GM12891 (cell line): ENCODE measurements at regions not wholly inside any gene's neighbourhood (a gene's known extent, or its start where the extent isn't known, plus 50 kb on each side); places are given as distances from the start of the nearest gene placed in this dataset.

Source experiments
- PAX5 ChIP-seq: IDR thresholded peaks from 2 replicates; pipeline ENCODE4 v1.6.1; 2011; ENCODE audit warnings: low read length, moderate library complexity, mild to moderate bottlenecking; ENCODE audit not compliant: insufficient read depth, severe bottlenecking
- POLR2A ChIP-seq: IDR thresholded peaks from 2 replicates; pipeline ENCODE4 v1.6.1; 2011; ENCODE audit warnings: low read depth, low read length, control low read depth
- POLR2AphosphoS5 ChIP-seq: IDR thresholded peaks from 2 replicates; pipeline ENCODE4 v1.6.1; 2011; ENCODE audit warnings: low read depth, low read length, control low read depth
- POU2F2 ChIP-seq: IDR thresholded peaks from 2 replicates; pipeline ENCODE4 v1.6.1; 2011; ENCODE audit warnings: low read depth, mild to moderate bottlenecking, control low read depth, low read length, moderate library complexity
- SPI1 ChIP-seq: IDR thresholded peaks from 2 replicates; pipeline ENCODE4 v1.6.1; 2011; ENCODE audit warnings: low read depth, low read length, control low read depth
- TAF1 ChIP-seq: IDR thresholded peaks from 2 replicates; pipeline ENCODE4 v1.6.1; 2011; ENCODE audit warnings: low read depth, low read length, control low read depth

DNA sequence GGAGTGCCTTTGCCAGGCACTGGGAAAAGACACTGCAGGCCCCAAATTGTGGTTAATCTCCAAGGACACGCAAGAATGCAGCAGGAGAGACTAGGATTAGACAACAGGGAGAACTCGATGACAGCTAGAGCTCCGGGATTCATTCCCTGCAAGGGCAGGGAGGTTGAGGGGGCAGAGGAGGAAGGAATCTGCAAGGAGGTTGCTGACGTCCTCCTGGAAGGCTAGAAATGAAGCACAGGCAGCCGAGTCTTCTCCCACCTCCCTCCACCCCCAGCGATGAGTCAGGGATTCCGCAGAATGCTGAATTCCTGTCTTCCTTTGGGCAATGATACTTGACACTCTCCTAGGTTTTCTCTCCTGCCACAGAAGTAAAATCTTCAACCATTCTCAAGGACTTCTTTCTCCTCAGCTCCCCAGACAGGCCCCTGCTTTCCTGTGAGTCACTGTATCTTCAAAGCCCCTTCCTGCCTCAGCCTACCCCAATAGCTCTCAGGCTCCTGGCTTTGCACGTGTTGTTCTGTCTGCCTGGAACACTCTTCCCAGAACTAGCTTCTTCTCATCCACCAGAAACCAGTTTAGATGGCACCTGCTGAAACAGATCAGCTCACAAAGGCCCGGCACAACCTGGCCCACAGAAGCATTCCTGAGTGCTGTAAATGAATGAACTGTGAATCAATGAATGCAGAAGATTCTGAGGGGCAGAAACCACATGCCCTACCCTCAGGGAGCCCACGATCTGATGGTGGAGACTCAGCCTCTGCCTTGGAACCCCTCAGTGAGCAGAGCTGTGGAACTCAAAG is 85.6 kb downstream of the MRPL14 start:
- no peak for TF ChIP-seq POLR2A
- TF ChIP-seq POLR2AphosphoS5 = no peak
- TF ChIP-seq TAF1 = no peak
- TF ChIP-seq PAX5 = no peak
- TF ChIP-seq SPI1 = no peak
- no peak for TF ChIP-seq POU2F2
